Stimulated activated CD4-positive, alpha-beta T cell treated with anti-CD3 and anti-CD28 coated beads, Interleukin-1b, Interleukin-23, amount 100 ng/mL, for 24 hours (primary cell): ENCODE measurements at regions not wholly inside any gene's neighbourhood (a gene's known extent, or its start where the extent isn't known, plus 50 kb on each side); places are given as distances from the start of the nearest gene placed in this dataset.

Experiments
- DNase-seq, 4 experiments: peaks; one replicate each; pipeline ENCODE4 v3.0.0-alpha.2; 2020; ENCODE audit warnings: low read depth in 4 of 4, low spot score in 1 of 4

- no peak for DNase-seq
These were observed 146.8 kb downstream of the FAM43A start for GRCh38 chr3:194832346-194833104.

- no peak for DNase-seq
These were observed 147.6 kb downstream of the FAM43A start for GRCh38 chr3:194833114-194833910.

- no peak for DNase-seq
These were observed 151.0 kb downstream of the FAM43A start for GRCh38 chr3:194836661-194837060.

GRCh38 chr3:194837457-194838127, 151.9 kb downstream of the FAM43A start:
- no peak for DNase-seq

GRCh38 chr3:194838236-194838635, 152.6 kb downstream of the FAM43A start:
- DNase-seq = no peak

GRCh38 chr3:194840661-194841514, 155.2 kb downstream of the FAM43A start:
- DNase-seq = no peak

- DNase-seq = no peak
These were observed 155.8 kb downstream of the FAM43A start for GRCh38 chr3:194841515-194841841.

- no peak for DNase-seq
These were observed 157.9 kb downstream of the FAM43A start for GRCh38 chr3:194843556-194843955.

GRCh38 chr3:194844046-194844445, 158.4 kb downstream of the FAM43A start:
- DNase-seq = no peak

GRCh38 chr3:194849166-194849875, 163.6 kb downstream of the FAM43A start:
- no peak for DNase-seq

GRCh38 chr3:194851254-194851653, 165.6 kb downstream of the FAM43A start:
- no peak for DNase-seq

GRCh38 chr3:194851941-194852340, 166.3 kb downstream of the FAM43A start:
- DNase-seq = no peak

- DNase-seq = no peak
These were observed 166.7 kb downstream of the FAM43A start for GRCh38 chr3:194852345-194852744.

GRCh38 chr3:194852831-194853508, 167.3 kb downstream of the FAM43A start:
- no peak for DNase-seq

- DNase-seq = no peak
These were observed 168.5 kb downstream of the FAM43A start for GRCh38 chr3:194854206-194854605.

GRCh38 chr3:194854659-194855390, 169.1 kb downstream of the FAM43A start:
- DNase-seq = no peak

GRCh38 chr3:194856296-194856695, 170.6 kb downstream of the FAM43A start:
- no peak for DNase-seq

GRCh38 chr3:194857469-194858113, 171.9 kb downstream of the FAM43A start:
- no peak for DNase-seq

GRCh38 chr3:194858382-194858781, 172.7 kb downstream of the FAM43A start:
- DNase-seq = no peak
